ENCODE measurements at regions not wholly inside any gene's neighbourhood (a gene's known extent, or its start where the extent isn't known, plus 50 kb on each side); places are given as distances from the start of the nearest gene placed in this dataset.
A peak's percentile ranks its signal among the peaks of the same experiment; 100 is the strongest.

- TF ChIP-seq CTCF (IDR thresholded peaks at IDR 0.05; ENCODE audit: insufficient read depth, low read length, missing control alignments): no peak
- no peak for DNase-seq (ENCODE audit: low read depth, low spot score)
- ChIA-PET POLR2A (interaction anchor here (1.0 to 5.1 kb wide), 3 partner anchors 38 to 107 kb away, joined by 3 to 38 read pairs (median 4); no protein-coding TSS in a partner anchor), CTCF (interaction anchor here (0.8 kb wide), 1 partner anchor 47 kb away, joined by 3 read pairs; no protein-coding TSS in a partner anchor)
- no peak overlapping the region for H3K4me3 ChIP-seq (ENCODE audit: low read depth, low read length)
These were observed 143.4 kb downstream of the SEC14L1 start for GRCh38 chr17:77284023-77284617.

- no peak overlapping the region for H3K4me3 ChIP-seq (ENCODE audit: low read depth, low read length)
- TF ChIP-seq CTCF (IDR thresholded peaks at IDR 0.05; ENCODE audit: insufficient read depth, low read length, missing control alignments): no peak
- ChIA-PET CTCF (interaction anchor here (1.3 to 1.6 kb wide), 3 partner anchors 29 to 199 kb away, joined by 4 to 7 read pairs (median 4); no protein-coding TSS in a partner anchor), POLR2A (interaction anchor here (0.7 to 5.1 kb wide), 7 partner anchors 10 to 139 kb away, joined by 3 to 38 read pairs (median 4); no protein-coding TSS in a partner anchor)
- DNase-seq (ENCODE audit: low read depth, low spot score): peak; percentile 89
These were observed 145.0 kb downstream of the SEC14L1 start for GRCh38 chr17:77285594-77286390.

GRCh38 chr17:77286391-77286640 lies 145.5 kb downstream of the SEC14L1 start:
- no peak overlapping the region for H3K4me3 ChIP-seq (ENCODE audit: low read depth, low read length)
- ChIA-PET CTCF (interaction anchor here (1.3 to 1.6 kb wide), 3 partner anchors 28 to 200 kb away, joined by 4 to 7 read pairs (median 4); no protein-coding TSS in a partner anchor), POLR2A (interaction anchor here (1.1 to 5.1 kb wide), 4 partner anchors 31 to 138 kb away, joined by 3 to 38 read pairs (median 6); no protein-coding TSS in a partner anchor)
- TF ChIP-seq CTCF (IDR thresholded peaks at IDR 0.05; ENCODE audit: insufficient read depth, low read length, missing control alignments): no peak
- DNase-seq (ENCODE audit: low read depth, low spot score): no peak

- no peak for TF ChIP-seq CTCF (IDR thresholded peaks at IDR 0.05; ENCODE audit: insufficient read depth, low read length, missing control alignments)
- DNase-seq (ENCODE audit: low read depth, low spot score): no peak
- POLR2A ChIA-PET: interaction anchor here (0.6 to 5.1 kb wide), 4 partner anchors 16 to 35 kb away, joined by 3 to 38 read pairs (median 6); no protein-coding TSS in a partner anchor
- H3K4me3 ChIP-seq (ENCODE audit: low read depth, low read length): no peak overlapping the region
- CTCF ChIA-PET: interaction anchor here (1.4 to 1.6 kb wide), 3 partner anchors 27 to 198 kb away, joined by 4 to 7 read pairs (median 5); no protein-coding TSS in a partner anchor
These were observed 146.1 kb downstream of the SEC14L1 start for GRCh38 chr17:77286641-77287431.

- POLR2A ChIA-PET: interaction anchor here (0.6 to 5.1 kb wide), 3 partner anchors 15 to 34 kb away, joined by 4 to 38 read pairs (median 7); no protein-coding TSS in a partner anchor
- DNase-seq (ENCODE audit: low read depth, low spot score): peak; percentile 82
- TF ChIP-seq CTCF (IDR thresholded peaks at IDR 0.05; ENCODE audit: insufficient read depth, low read length, missing control alignments): no peak
- CTCF ChIA-PET: interaction anchor here (0.7 to 1.4 kb wide), 2 partner anchors 35 to 199 kb away, joined by 3 to 5 read pairs; no protein-coding TSS in a partner anchor
- peak overlapping the region; percentile 18 for H3K4me3 ChIP-seq (ENCODE audit: low read depth, low read length)
These were observed 146.8 kb downstream of the SEC14L1 start for GRCh38 chr17:77287432-77288068.

Measured in AG04449 (cell line).